OCI-LY1 (cell line): ENCODE measurements at regions not wholly inside any gene's neighbourhood (a gene's known extent, or its start where the extent isn't known, plus 50 kb on each side); places are given as distances from the start of the nearest gene placed in this dataset.

ENCODE experiments used
- EZH2 ChIP-seq: fragments of 200-600 bp; sonication (generic), shearing (Covaris generic); IDR thresholded peaks from 2 replicates; pipeline ENCODE4 v1.8.0; 2017; ENCODE audit warnings: borderline replicate concordance, mixed run types, mild to moderate bottlenecking, antibody characterized with exemption, low read length, moderate library complexity, mixed read lengths
- TF ChIP-seq, protein P1 (sequence below): fragments of 200-600 bp; sonication (generic), shearing (Covaris generic); IDR thresholded peaks from 2 replicates; pipeline ENCODE4 v1.5.1; 2017; ENCODE audit warnings: mild to moderate bottlenecking, antibody characterized with exemption, low read length, moderate library complexity, mixed read lengths

DNA sequence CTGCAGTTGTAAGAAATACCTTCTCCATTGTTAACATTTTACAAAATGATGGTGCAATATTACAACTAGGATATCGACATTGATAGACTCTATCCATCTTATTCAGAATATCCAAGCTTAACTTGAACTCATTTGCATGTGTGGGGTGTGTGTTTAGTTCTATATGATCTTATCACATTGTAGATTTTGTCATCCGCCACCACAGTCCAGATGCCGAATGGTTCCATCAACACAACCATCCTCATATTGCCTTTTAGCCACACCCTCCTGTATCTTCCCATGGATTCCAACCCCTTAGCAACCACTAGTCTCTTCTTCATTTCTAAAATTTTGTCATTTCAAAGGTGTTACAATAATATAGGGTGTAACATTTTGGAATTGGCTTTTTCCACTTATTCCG is 452.9 kb upstream of the AKR1E2 start:
- TF ChIP-seq, protein P1, sequence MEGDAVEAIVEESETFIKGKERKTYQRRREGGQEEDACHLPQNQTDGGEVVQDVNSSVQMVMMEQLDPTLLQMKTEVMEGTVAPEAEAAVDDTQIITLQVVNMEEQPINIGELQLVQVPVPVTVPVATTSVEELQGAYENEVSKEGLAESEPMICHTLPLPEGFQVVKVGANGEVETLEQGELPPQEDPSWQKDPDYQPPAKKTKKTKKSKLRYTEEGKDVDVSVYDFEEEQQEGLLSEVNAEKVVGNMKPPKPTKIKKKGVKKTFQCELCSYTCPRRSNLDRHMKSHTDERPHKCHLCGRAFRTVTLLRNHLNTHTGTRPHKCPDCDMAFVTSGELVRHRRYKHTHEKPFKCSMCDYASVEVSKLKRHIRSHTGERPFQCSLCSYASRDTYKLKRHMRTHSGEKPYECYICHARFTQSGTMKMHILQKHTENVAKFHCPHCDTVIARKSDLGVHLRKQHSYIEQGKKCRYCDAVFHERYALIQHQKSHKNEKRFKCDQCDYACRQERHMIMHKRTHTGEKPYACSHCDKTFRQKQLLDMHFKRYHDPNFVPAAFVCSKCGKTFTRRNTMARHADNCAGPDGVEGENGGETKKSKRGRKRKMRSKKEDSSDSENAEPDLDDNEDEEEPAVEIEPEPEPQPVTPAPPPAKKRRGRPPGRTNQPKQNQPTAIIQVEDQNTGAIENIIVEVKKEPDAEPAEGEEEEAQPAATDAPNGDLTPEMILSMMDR: no peak
- no peak for TF ChIP-seq EZH2
